Endothelial cell of umbilical vein (primary cell): ENCODE measurements at regions not wholly inside any gene's neighbourhood (a gene's known extent, or its start where the extent isn't known, plus 50 kb on each side); places are given as distances from the start of the nearest gene placed in this dataset.

Experiments
- BruUV-seq: library from RNA; stranded (reverse); fragments of 400-500 nt; replicated peaks from 2 replicates; lab custom pipeline; 2021; lab: Mats Ljungman, UMichigan
- CTCF ChIA-PET: fragments of 300-600, 350-600 bp; sonication (Branson Sonifier 250); formaldehyde crosslinking; loops from one replicate; lab custom pipeline; 2021; ENCODE audit warnings: antibody characterized with exemption, inconsistent platforms; lab: Charles Lee
- POLR2A ChIA-PET: fragments of 300-600, 350-600 bp; sonication (Branson Sonifier 250); formaldehyde crosslinking; loops from one replicate; lab custom pipeline; 2021; ENCODE audit warnings: antibody characterized with exemption, inconsistent platforms; lab: Charles Lee
- DNase-seq: peaks from one replicate; pipeline ENCODE4 v3.0.0-alpha.2; 2011; ENCODE audit warnings: low read depth, low spot score
- FAIRE-seq: peaks from 2 replicates; lab custom pipeline; 2011; peaks lifted over from hg19 to GRCh38; lab: Jason Lieb, UNC
- H2AFZ ChIP-seq: 2 replicates; pipeline ENCODE4 v1.6.0; 2012; ENCODE audit warnings: low read depth, low read length, control low read depth, inconsistent platforms
- H3K27ac ChIP-seq: 2 replicates; pipeline ENCODE4 v1.5.1; 2011; ENCODE audit warnings: low read depth, mild to moderate bottlenecking, control low read depth, low read length, moderate library complexity; ENCODE audit not compliant: insufficient read depth
- H3K27me3 ChIP-seq, 2 experiments: 2 replicates each; pipeline versions ENCODE4 v1.6.0 to v1.6.1; 2011; ENCODE audit warnings: low read length in 2 of 2, mixed read lengths in 1 of 2; ENCODE audit not compliant: control insufficient read depth in 2 of 2, insufficient read depth in 2 of 2
- H3K36me3 ChIP-seq, 2 experiments: 2 replicates in 1 of 2; 3 replicates in 1 of 2; pipeline ENCODE4 v1.5.1; 2011; ENCODE audit warnings: low read length in 2 of 2, mild to moderate bottlenecking in 1 of 2, moderate library complexity in 1 of 2; ENCODE audit not compliant: control insufficient read depth in 2 of 2, insufficient read depth in 2 of 2; ENCODE audit errors: extremely low read depth in 1 of 2
- H3K4me1 ChIP-seq: 3 replicates; pipeline ENCODE4 v1.5.1; 2011; ENCODE audit warnings: mild to moderate bottlenecking, low read length; ENCODE audit not compliant: control insufficient read depth, insufficient read depth; ENCODE audit errors: extremely low read depth
- H3K4me2 ChIP-seq: 2 replicates; pipeline ENCODE4 v1.6.1; 2011; ENCODE audit warnings: low read length, control low read depth, mixed read lengths; ENCODE audit not compliant: insufficient read depth
- H3K4me3 ChIP-seq, 3 experiments: fragments of 200-600 bp in 1 of 3; sonication (generic), shearing (Covaris generic) in 1 of 3; replicated peaks in 1 of 3; 2 replicates each; pipeline ENCODE4 v1.5.1; 2011 to 2016; ENCODE audit warnings: control low read depth in 3 of 3, low read length in 3 of 3, mild to moderate bottlenecking in 2 of 3, inconsistent platforms in 1 of 3, low read depth in 1 of 3, moderate library complexity in 1 of 3; ENCODE audit not compliant: insufficient read depth in 1 of 3
- H3K79me2 ChIP-seq: 2 replicates; pipeline ENCODE4 v1.6.0; 2012; ENCODE audit warnings: low read length, inconsistent platforms; ENCODE audit not compliant: control insufficient read depth, insufficient read depth
- H3K9ac ChIP-seq: replicated peaks from 2 replicates; pipeline ENCODE3; 2011; ENCODE audit warnings: low read length, control low read depth; ENCODE audit not compliant: insufficient read depth; ENCODE audit errors: extremely low read depth
- H3K9me1 ChIP-seq: replicated peaks from 3 replicates; pipeline ENCODE4 v1.6.0; 2011; ENCODE audit warnings: mild to moderate bottlenecking, low read length; ENCODE audit not compliant: control insufficient read depth, insufficient read depth; ENCODE audit errors: extremely low read depth
- H3K9me3 ChIP-seq: replicated peaks from 2 replicates; pipeline ENCODE4 v1.5.1; 2012; ENCODE audit warnings: low read length, inconsistent platforms; ENCODE audit not compliant: control insufficient read depth, insufficient read depth
- H4K20me1 ChIP-seq: replicated peaks from 2 replicates; pipeline ENCODE3; 2011; ENCODE audit warnings: mild to moderate bottlenecking, low read length; ENCODE audit not compliant: control insufficient read depth, insufficient read depth; ENCODE audit errors: extremely low read depth
- EZH2 ChIP-seq: IDR thresholded peaks from 2 replicates; pipeline ENCODE4 v1.6.1; 2012; ENCODE audit warnings: borderline replicate concordance, low read depth, mild to moderate bottlenecking, moderate library complexity, low read length, inconsistent platforms; ENCODE audit not compliant: severe bottlenecking
- FOS ChIP-seq: IDR thresholded peaks from 2 replicates; pipeline ENCODE4 v1.6.1; 2011; ENCODE audit warnings: mild to moderate bottlenecking, low read length, moderate library complexity, borderline replicate concordance; ENCODE audit not compliant: insufficient read depth
- GATA2 ChIP-seq: IDR thresholded peaks from 2 replicates; pipeline ENCODE4 v1.7.0; 2011; ENCODE audit warnings: low read depth, mild to moderate bottlenecking, moderate library complexity, mixed read lengths, low read length; ENCODE audit not compliant: insufficient read length, insufficient read depth
- JUN ChIP-seq: IDR thresholded peaks from 2 replicates; pipeline ENCODE4 v1.6.1; 2011; ENCODE audit warnings: borderline replicate concordance, low read depth; ENCODE audit not compliant: insufficient read length, insufficient read depth
- MYC ChIP-seq: IDR thresholded peaks from one replicate; pipeline ENCODE4 v1.6.1; 2011; ENCODE audit warnings: mild to moderate bottlenecking, low read depth, low read length
- POLR2A ChIP-seq: IDR thresholded peaks from 2 replicates; pipeline ENCODE4 v1.6.1; 2012; ENCODE audit warnings: low read depth, mild to moderate bottlenecking, control low read depth, low read length
- POLR2AphosphoS5 ChIP-seq: IDR thresholded peaks from 2 replicates; pipeline ENCODE4 v1.6.1; 2012; ENCODE audit warnings: low read depth, mild to moderate bottlenecking, control low read depth, low read length, moderate library complexity; ENCODE audit not compliant: insufficient read depth
- dilution Hi-C: fragments of 300-500 bp; cut with MboI; formaldehyde crosslinking; loops from one replicate; pipeline ENCODE4 v1.15.0; 2019; ENCODE audit warnings: low sequenced_read_pairs; ENCODE audit not compliant: extremely low pct_ligation_motif_present
- intact Hi-C: fragments of 100-400 bp; cut with micrococcal nuclease; formaldehyde crosslinking; loops from one replicate; pipeline ENCODE4 v1.10.0; 2022
- TF ChIP-seq, protein P1 (sequence below): IDR thresholded peaks from 2 replicates; pipeline ENCODE4 v1.6.1; 2011; ENCODE audit not compliant: insufficient read depth, insufficient read length
- TF ChIP-seq, protein P2 (sequence below), 2 donors: IDR thresholded peaks; 1 replicate in 1 of 2; 2 replicates in 1 of 2; pipeline ENCODE4 v1.5.1; 2011; ENCODE audit warnings: low read length in 2 of 2, mild to moderate bottlenecking in 2 of 2, moderate library complexity in 2 of 2, control low read depth in 1 of 2, inconsistent platforms in 1 of 2, low read depth in 1 of 2; ENCODE audit not compliant: insufficient read depth in 1 of 2; ENCODE audit errors: extremely low read depth in 1 of 2

DNA sequence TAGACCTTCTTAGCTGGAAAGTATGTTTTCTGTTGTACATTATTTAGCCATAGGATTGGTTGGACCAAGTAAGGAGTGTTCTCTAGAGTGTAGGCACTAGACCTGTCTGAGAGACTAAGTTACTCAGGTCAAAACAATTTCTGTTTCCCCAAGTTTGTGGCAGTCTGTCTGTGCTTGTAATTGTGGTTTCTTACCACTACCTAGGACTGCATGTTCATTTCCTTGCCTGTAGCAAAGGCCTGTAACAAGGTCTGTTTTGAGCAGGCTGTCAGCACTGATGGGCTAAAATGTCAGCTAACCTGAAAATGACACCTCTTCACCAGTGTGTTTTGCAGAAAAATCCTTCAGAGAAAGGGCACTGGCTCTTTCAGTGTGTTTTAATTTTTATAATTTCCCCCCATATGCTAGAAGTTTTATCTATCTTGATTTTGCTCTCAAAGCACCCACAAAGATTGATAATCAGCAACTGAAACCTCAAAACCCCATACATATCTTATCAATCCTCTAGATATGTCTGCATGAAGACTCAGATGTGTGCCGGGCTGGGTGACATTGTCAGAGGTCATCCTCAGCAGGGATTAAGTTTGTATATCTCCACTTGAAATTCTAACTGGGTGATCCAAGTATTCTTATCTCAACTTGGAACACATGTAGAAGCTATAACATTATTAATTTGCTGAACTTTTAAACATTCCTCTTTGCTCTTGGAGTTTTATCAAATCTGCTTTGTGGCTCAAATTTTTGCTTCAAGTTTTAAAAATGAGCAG lies 50.7 kb upstream of the ST6GALNAC3 start:
- Histone ChIP-seq H3K79me2 (no peaks in the 10 kb centered on the region), H3K4me2 (no peak overlapping the region), H3K9me3 (no peaks in the 10 kb centered on the region), H3K4me3 (no peak overlapping the region), H3K4me1 (no peaks in the 10 kb centered on the region), H2AFZ (no peak overlapping the region), H3K36me3 (no peaks in the 10 kb centered on the region), H3K27me3 (peaks cover 0 to 12% of the 10 kb centered on the region in 2 experiments), H3K27ac (no peak overlapping the region), H3K9me1 (no peaks in the 10 kb centered on the region), H3K9ac (no peak overlapping the region), H4K20me1 (no peaks in the 10 kb centered on the region)
- DNase-seq (no peak), FAIRE-seq (no peak)
- no TSS peak for BruUV-seq
- CTCF ChIA-PET, result no interaction called here
- intact Hi-C loops (no loop called here), dilution Hi-C loops (no loop called here)
- no peak for TF ChIP-seq POLR2A
- TF ChIP-seq, protein P1, sequence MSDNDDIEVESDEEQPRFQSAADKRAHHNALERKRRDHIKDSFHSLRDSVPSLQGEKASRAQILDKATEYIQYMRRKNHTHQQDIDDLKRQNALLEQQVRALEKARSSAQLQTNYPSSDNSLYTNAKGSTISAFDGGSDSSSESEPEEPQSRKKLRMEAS, result no peak
- no peak for TF ChIP-seq POLR2AphosphoS5
- TF ChIP-seq, protein P2, sequence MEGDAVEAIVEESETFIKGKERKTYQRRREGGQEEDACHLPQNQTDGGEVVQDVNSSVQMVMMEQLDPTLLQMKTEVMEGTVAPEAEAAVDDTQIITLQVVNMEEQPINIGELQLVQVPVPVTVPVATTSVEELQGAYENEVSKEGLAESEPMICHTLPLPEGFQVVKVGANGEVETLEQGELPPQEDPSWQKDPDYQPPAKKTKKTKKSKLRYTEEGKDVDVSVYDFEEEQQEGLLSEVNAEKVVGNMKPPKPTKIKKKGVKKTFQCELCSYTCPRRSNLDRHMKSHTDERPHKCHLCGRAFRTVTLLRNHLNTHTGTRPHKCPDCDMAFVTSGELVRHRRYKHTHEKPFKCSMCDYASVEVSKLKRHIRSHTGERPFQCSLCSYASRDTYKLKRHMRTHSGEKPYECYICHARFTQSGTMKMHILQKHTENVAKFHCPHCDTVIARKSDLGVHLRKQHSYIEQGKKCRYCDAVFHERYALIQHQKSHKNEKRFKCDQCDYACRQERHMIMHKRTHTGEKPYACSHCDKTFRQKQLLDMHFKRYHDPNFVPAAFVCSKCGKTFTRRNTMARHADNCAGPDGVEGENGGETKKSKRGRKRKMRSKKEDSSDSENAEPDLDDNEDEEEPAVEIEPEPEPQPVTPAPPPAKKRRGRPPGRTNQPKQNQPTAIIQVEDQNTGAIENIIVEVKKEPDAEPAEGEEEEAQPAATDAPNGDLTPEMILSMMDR (IDR thresholded peaks at IDR 0.05; ENCODE audit: extremely low read depth in 1 of 2, insufficient read depth in 1 of 2, low read depth in 1 of 2, low read length in 2 of 2), result no peak
- no peak for TF ChIP-seq GATA2
- TF ChIP-seq JUN, result no peak
- TF ChIP-seq FOS, result no peak
- no peak for TF ChIP-seq MYC
- no peak for TF ChIP-seq EZH2
- POLR2A ChIA-PET, result interaction anchor here (1.0 kb wide), 1 partner anchor 36 kb away, joined by 3 read pairs; no protein-coding TSS in a partner anchor
